K562 (cell line): ENCODE measurements at regions not wholly inside any gene's neighbourhood (a gene's known extent, or its start where the extent isn't known, plus 50 kb on each side); places are given as distances from the start of the nearest gene placed in this dataset.

Experiments used
- ATAC-seq: fragments of 200-7000 bp; cut with Tn5 transposase; 3 replicates; pipeline ENCODE4 v1.9.1; 2020; ENCODE audit warnings: moderate library complexity
- BruUV-seq: library from RNA; stranded (reverse); fragments of 400-500 nt; replicated peaks from 2 replicates; lab custom pipeline; 2021; lab: Mats Ljungman, UMichigan
- CTCF ChIA-PET: fragments of 300-600 bp; formaldehyde crosslinking; extraction: SDS; loops from one replicate; lab custom pipeline; 2021; ENCODE audit warnings: low intra/inter-chr PET ratio; lab: Yijun Ruan, JAX
- POLR2A ChIA-PET: fragments of 300-600, 350-650 bp; sonication (Branson Sonifier 250); formaldehyde crosslinking; extraction: SDS; loops from one replicate; lab custom pipeline; 2021; ENCODE audit warnings: antibody characterized with exemption, inconsistent platforms; lab: Yijun Ruan, JAX
- DNase-seq, 4 experiments: peaks; one replicate each; pipeline versions ENCODE4 v3.0.0 to v3.0.0-alpha.2; 2011 to 2018; ENCODE audit warnings: low spot score in 3 of 4, mixed read lengths in 3 of 4; ENCODE audit errors: extremely low read depth in 1 of 4
- FAIRE-seq: peaks from 2 replicates; lab custom pipeline; 2011; peaks lifted over from hg19 to GRCh38; lab: Jason Lieb, UNC
- H2AFZ ChIP-seq: 2 replicates; pipeline ENCODE4 v1.6.0; 2011; ENCODE audit warnings: low read depth, low read length, control low read depth, inconsistent platforms
- H3K27ac ChIP-seq: fragments of 200-600 bp; 3 replicates; pipeline ENCODE4 v1.8.0; 2011; ENCODE audit warnings: low read depth, mild to moderate bottlenecking, control low read depth, inconsistent platforms, low read length, moderate library complexity, mixed read lengths; ENCODE audit errors: extremely low read depth
- H3K27me3 ChIP-seq, 2 experiments: fragments of 300-600 bp in 1 of 2; 2 replicates in 1 of 2; 3 replicates in 1 of 2; pipeline versions ENCODE4 v1.6.0 to v1.8.0; 2011; ENCODE audit warnings: inconsistent platforms in 2 of 2, low read length in 2 of 2, mild to moderate bottlenecking in 1 of 2, mixed read lengths in 1 of 2, moderate library complexity in 1 of 2; ENCODE audit not compliant: control insufficient read depth in 2 of 2, insufficient read depth in 2 of 2
- H3K36me3 ChIP-seq: fragments of 300-600 bp; 3 replicates; pipeline ENCODE4 v1.8.0; 2011; ENCODE audit warnings: mild to moderate bottlenecking, low read length, inconsistent platforms; ENCODE audit not compliant: control insufficient read depth, insufficient read depth
- H3K4me1 ChIP-seq, 2 experiments: fragments of 200-600 bp in 1 of 2; replicated peaks in 1 of 2; 2 replicates in 1 of 2; 3 replicates in 1 of 2; pipeline versions ENCODE4 v1.5.1 to v1.8.0; 2011; ENCODE audit warnings: inconsistent platforms in 2 of 2, low read length in 2 of 2, mild to moderate bottlenecking in 1 of 2, mixed read lengths in 1 of 2, moderate library complexity in 1 of 2; ENCODE audit not compliant: control insufficient read depth in 2 of 2, insufficient read depth in 2 of 2
- H3K4me2 ChIP-seq: 2 replicates; pipeline ENCODE4 v1.6.1; 2011; ENCODE audit warnings: low read length, control low read depth, inconsistent platforms, mixed read lengths; ENCODE audit not compliant: insufficient read depth
- H3K4me3 ChIP-seq: fragments of 200-600 bp; sonication (generic), shearing (Covaris generic); 2 replicates; pipeline ENCODE4 v1.5.1; 2016; ENCODE audit warnings: control low read depth, inconsistent platforms
- H3K79me2 ChIP-seq: fragments of 200-600 bp; 3 replicates; pipeline ENCODE4 v1.8.0; 2011; ENCODE audit warnings: low read length, inconsistent platforms; ENCODE audit not compliant: control insufficient read depth, insufficient read depth
- H3K9ac ChIP-seq, 2 experiments: 2 replicates each; pipeline versions ENCODE4 v1.6.0 to v1.6.1; 2011; ENCODE audit warnings: low read depth in 2 of 2, low read length in 2 of 2, control low read depth in 1 of 2, inconsistent platforms in 1 of 2, mild to moderate bottlenecking in 1 of 2, mixed read lengths in 1 of 2; ENCODE audit not compliant: insufficient read depth in 1 of 2
- H3K9me1 ChIP-seq: one replicate; pipeline ENCODE4 v1.6.0; 2011; ENCODE audit warnings: inconsistent platforms, mild to moderate bottlenecking, low read length, moderate library complexity; ENCODE audit not compliant: control insufficient read depth, insufficient read depth
- H3K9me3 ChIP-seq: replicated peaks from 2 replicates; pipeline ENCODE4 v1.5.1; 2011; ENCODE audit warnings: low read depth, low read length, inconsistent platforms; ENCODE audit not compliant: control insufficient read depth, insufficient read depth
- H4K20me1 ChIP-seq: replicated peaks from 2 replicates; pipeline ENCODE4 v1.6.1; 2011; ENCODE audit warnings: low read length, inconsistent platforms, mixed read lengths; ENCODE audit not compliant: control insufficient read depth, insufficient read depth
- CEBPB ChIP-seq: fragments of 450-650 bp; IDR thresholded peaks from 2 replicates; pipeline ENCODE4 v1.6.1; 2016; ENCODE audit warnings: missing genetic modification characterization, missing compliant biosample characterization
- ELF1 ChIP-seq: fragments of 200-800 bp; sonication (Bioruptor generic); IDR thresholded peaks from 2 replicates; pipeline ENCODE4 v1.6.1; 2016; ENCODE audit warnings: missing genetic modification characterization, missing compliant biosample characterization
- EP400 ChIP-seq: fragments of 450-650 bp; IDR thresholded peaks from 2 replicates; pipeline ENCODE4 v1.6.1; 2017; ENCODE audit warnings: antibody characterized with exemption, mild to moderate bottlenecking, moderate library complexity
- HMBOX1 ChIP-seq: sonication (generic); IDR thresholded peaks from 2 replicates; pipeline ENCODE4 v1.6.1; 2016
- NCOA4 ChIP-seq: fragments of 450-650 bp; IDR thresholded peaks from 2 replicates; pipeline ENCODE4 v1.6.1; 2018; ENCODE audit warnings: mild to moderate bottlenecking; ENCODE audit not compliant: partially characterized antibody
- PREB ChIP-seq: sonication (generic); formaldehyde crosslinking; IDR thresholded peaks from 2 replicates; pipeline ENCODE4 v1.8.1; 2023; ENCODE audit warnings: mild to moderate bottlenecking, missing genetic modification reagents
- VEZF1 ChIP-seq: fragments of 200-800 bp; sonication (Bioruptor generic); IDR thresholded peaks from 2 replicates; pipeline ENCODE4 v1.6.1; 2017; ENCODE audit warnings: missing genetic modification characterization, missing compliant biosample characterization
- ZEB2 ChIP-seq: fragments of 450-650 bp; IDR thresholded peaks from 2 replicates; pipeline ENCODE4 v1.6.1; 2016
- WGBS: fragments of 100-300 bp; shearing (Covaris generic); methylation state at CpG from one replicate; pipeline ENCODE4 v1.1.6; 2016; ENCODE audit warnings: low coverage, mixed read lengths; ENCODE audit not compliant: insufficient coverage; ENCODE audit errors: missing lambda C conversion rate; 5-methylcytosine and 5-hydroxymethylcytosine counted together
- in situ Hi-C: fragments of 300-500 bp; cut with MboI; formaldehyde crosslinking; loops from 4 replicates; pipeline ENCODE4 v1.15.0; 2018; ENCODE audit warnings: inconsistent platforms, mixed read lengths
- intact Hi-C: fragments of 100-400 bp; cut with micrococcal nuclease; formaldehyde crosslinking; loops from 2 replicates; pipeline ENCODE4 v1.14.2; 2022

- Histone ChIP-seq H3K4me3 (no peak overlapping the region), H3K9ac (no peak overlapping the region), H3K36me3 (no peaks in the 10 kb centered on the region), H3K27ac (no peak overlapping the region), H3K79me2 (no peaks in the 10 kb centered on the region), H3K9me1 (no peaks in the 10 kb centered on the region), H3K4me2 (no peak overlapping the region), H2AFZ (no peak overlapping the region), H4K20me1 (no peaks in the 10 kb centered on the region; the same call in 1 of the 2 replicates), H3K27me3 (peaks cover 3 to 13% of the 10 kb centered on the region in 2 experiments; a peak in 1 of 5 replicates), H3K4me1 (no peaks in the 10 kb centered on the region), H3K9me3 (no peaks in the 10 kb centered on the region)
- ATAC-seq (no peak), DNase-seq (no peak), FAIRE-seq (no peak)
- in situ Hi-C loops = loop anchor here (5.0 kb wide), 1 partner anchor 85 kb away; no protein-coding TSS in a partner anchor
- intact Hi-C loops = no loop called here
- ChIA-PET POLR2A (no interaction called here), CTCF (no interaction called here)
- no TSS peak for BruUV-seq
- TF ChIP-seq PREB (CRISPR knock-in tag) (no peak), EP400 (no peak), HMBOX1 (no peak)
- 0% methylated on average over 1 of the region's 1 CpG for whole genome bisulfite sequencing
Observed at GRCh38 chr6:40262363-40262762, 324.8 kb downstream of the LRFN2 start.

GRCh38 chr6:40258531-40258930 is 324.3 kb upstream of the MOCS1 start:
- no TSS peak for BruUV-seq
- no peaks in the 10 kb centered on the region for H3K9me3 ChIP-seq
- no peak overlapping the region for H3K27ac ChIP-seq
- H2AFZ ChIP-seq = no peak overlapping the region
- intact Hi-C loops = no loop called here
- no peaks in the 10 kb centered on the region; the same call in 1 of the 2 replicates for H4K20me1 ChIP-seq
- H3K4me3 ChIP-seq = no peak overlapping the region
- ATAC-seq (no peak), FAIRE-seq (no peak), DNase-seq (no peak)
- no peaks in the 10 kb centered on the region for H3K36me3 ChIP-seq
- no peaks in the 10 kb centered on the region for H3K79me2 ChIP-seq
- H3K4me2 ChIP-seq = no peak overlapping the region
- CTCF ChIA-PET = no interaction called here
- peaks cover 3 to 6% of the 10 kb centered on the region in 2 experiments; a peak in 2 of 5 replicates for H3K27me3 ChIP-seq
- WGBS = 0% methylated on average over 5 of the region's 5 CpGs
- H3K9ac ChIP-seq = no peak overlapping the region
- POLR2A ChIA-PET = no interaction called here
- H3K9me1 ChIP-seq = no peaks in the 10 kb centered on the region
- in situ Hi-C loops = no loop called here
- no peaks in the 10 kb centered on the region for H3K4me1 ChIP-seq
- no peak for TF ChIP-seq ELF1 (tag)
- no peak for TF ChIP-seq NCOA4
- no peak for TF ChIP-seq CEBPB (tag)
- no peak for TF ChIP-seq VEZF1 (CRISPR knock-in tag)
- TF ChIP-seq ZEB2 = no peak
